Fibroblast of skin of scalp (primary cell): ENCODE measurements at regions not wholly inside any gene's neighbourhood (a gene's known extent, or its start where the extent isn't known, plus 50 kb on each side); places are given as distances from the start of the nearest gene placed in this dataset.
"Not testable (repeated sequence)": the region's sequence is repeated elsewhere in the genome, so short reads cannot be mapped to it uniquely, and the experiment has no call there.

Experiments used
- DNase-seq: peaks from one replicate; pipeline ENCODE4 v3.0.0-alpha.2; 2013

GRCh38 chr16:31702796-31703195 is 170.8 kb upstream of the ZNF267 start:
- DNase-seq = no peak

- no peak for DNase-seq
Observed at GRCh38 chr16:31703526-31704128, 170.0 kb upstream of the ZNF267 start.

- DNase-seq = no peak
Observed at GRCh38 chr16:31704138-31704537, 169.5 kb upstream of the ZNF267 start.

GRCh38 chr16:31705371-31705770 is 168.2 kb upstream of the ZNF267 start:
- DNase-seq = no peak

GRCh38 chr16:31706318-31706717 is 167.3 kb upstream of the ZNF267 start:
- DNase-seq = no peak

GRCh38 chr16:31706925-31707324 is 166.7 kb upstream of the ZNF267 start:
- no peak for DNase-seq

- DNase-seq = no peak
Observed at GRCh38 chr16:31707743-31708335, 165.8 kb upstream of the ZNF267 start.

GRCh38 chr16:31708348-31708747 is 165.3 kb upstream of the ZNF267 start:
- DNase-seq = no peak

GRCh38 chr16:31709181-31709580 is 164.4 kb upstream of the ZNF267 start:
- no peak for DNase-seq

- DNase-seq = no peak
Observed at GRCh38 chr16:31710134-31710533, 163.5 kb upstream of the ZNF267 start.

GRCh38 chr16:31710880-31711279 is 162.7 kb upstream of the ZNF267 start:
- DNase-seq = no peak

GRCh38 chr16:31711344-31711845 is 162.2 kb upstream of the ZNF267 start:
- DNase-seq = no peak

- no peak for DNase-seq
Observed at GRCh38 chr16:31712064-31712540, 161.5 kb upstream of the ZNF267 start.

GRCh38 chr16:31713071-31713944 is 160.3 kb upstream of the ZNF267 start:
- peak; percentile 93 for DNase-seq

GRCh38 chr16:31713945-31714902 is 159.4 kb upstream of the ZNF267 start:
- no peak for DNase-seq

- DNase-seq = no peak
Observed at GRCh38 chr16:31714903-31715504, 158.6 kb upstream of the ZNF267 start.

GRCh38 chr16:31715915-31716314 is 157.7 kb upstream of the ZNF267 start:
- no peak for DNase-seq

GRCh38 chr16:31718998-31719397 is 154.6 kb upstream of the ZNF267 start:
- DNase-seq = no peak

- no peak for DNase-seq
Observed at GRCh38 chr16:31727553-31727952, 146.1 kb upstream of the ZNF267 start.

- DNase-seq = no peak
Observed at GRCh38 chr16:31734265-31734664, 139.3 kb upstream of the ZNF267 start.

GRCh38 chr16:31745098-31745497 is 128.5 kb upstream of the ZNF267 start:
- DNase-seq = not testable (repeated sequence)

- no peak for DNase-seq
Observed at GRCh38 chr16:31745900-31746299, 127.7 kb upstream of the ZNF267 start.
